Skeletal muscle satellite cell (primary cell): ENCODE measurements at regions not wholly inside any gene's neighbourhood (a gene's known extent, or its start where the extent isn't known, plus 50 kb on each side); places are given as distances from the start of the nearest gene placed in this dataset.

Experiments used
- H3K27me3 ChIP-seq: 2 replicates; pipeline ENCODE4 v1.7.0; 2013; ENCODE audit warnings: low read length; ENCODE audit not compliant: control insufficient read depth, insufficient read depth
- H3K36me3 ChIP-seq: 2 replicates; pipeline ENCODE4 v1.7.0; 2013; ENCODE audit warnings: mild to moderate bottlenecking, control low read depth, low read length; ENCODE audit not compliant: insufficient read depth
- H3K4me1 ChIP-seq: 2 replicates; pipeline ENCODE4 v1.7.0; 2013; ENCODE audit warnings: low read length; ENCODE audit not compliant: control insufficient read depth, insufficient read depth
- H3K4me2 ChIP-seq: 2 replicates; pipeline ENCODE4 v1.7.0; 2013; ENCODE audit warnings: mild to moderate bottlenecking, low read length
- H3K4me3 ChIP-seq: 2 replicates; pipeline ENCODE4 v1.7.0; 2013; ENCODE audit warnings: low read length
- H3K9ac ChIP-seq: 2 replicates; pipeline ENCODE4 v1.7.0; 2013; ENCODE audit warnings: mild to moderate bottlenecking, low read depth, low read length, moderate library complexity
- H3K9me3 ChIP-seq: replicated peaks from 2 replicates; pipeline ENCODE4 v1.7.0; 2013; ENCODE audit warnings: mild to moderate bottlenecking, control low read depth, low read length

GRCh38 chr18:39692367-39693015 lies 2126.9 kb upstream of the CELF4 start:
- no peaks in the 10 kb centered on the region for H3K36me3 ChIP-seq
- no peaks in the 10 kb centered on the region for H3K27me3 ChIP-seq
- H3K9ac ChIP-seq, result no peak overlapping the region
- no peak overlapping the region for H3K4me2 ChIP-seq
- H3K4me1 ChIP-seq, result no peaks in the 10 kb centered on the region
- H3K4me3 ChIP-seq, result no peak overlapping the region
- no peaks in the 10 kb centered on the region for H3K9me3 ChIP-seq

GRCh38 chr18:39685303-39685902 lies 2119.8 kb upstream of the CELF4 start:
- H3K4me2 ChIP-seq, result no peak overlapping the region
- H3K36me3 ChIP-seq, result no peaks in the 10 kb centered on the region
- no peak overlapping the region for H3K9ac ChIP-seq
- no peaks in the 10 kb centered on the region for H3K4me1 ChIP-seq
- H3K9me3 ChIP-seq, result no peaks in the 10 kb centered on the region
- H3K4me3 ChIP-seq, result no peak overlapping the region
- H3K27me3 ChIP-seq, result no peaks in the 10 kb centered on the region

GRCh38 chr18:39681061-39681460 lies 2115.5 kb upstream of the CELF4 start:
- Histone ChIP-seq H3K36me3 (no peaks in the 10 kb centered on the region), H3K4me1 (no peaks in the 10 kb centered on the region), H3K4me2 (no peak overlapping the region), H3K9me3 (no peaks in the 10 kb centered on the region), H3K9ac (no peak overlapping the region), H3K27me3 (no peaks in the 10 kb centered on the region), H3K4me3 (no peak overlapping the region)

GRCh38 chr18:39675906-39676305 lies 2110.3 kb upstream of the CELF4 start:
- H3K4me3 ChIP-seq, result no peak overlapping the region
- no peak overlapping the region for H3K4me2 ChIP-seq
- H3K36me3 ChIP-seq, result no peaks in the 10 kb centered on the region
- peaks cover 7% of the 10 kb centered on the region for H3K4me1 ChIP-seq
- H3K27me3 ChIP-seq, result no peaks in the 10 kb centered on the region
- no peak overlapping the region for H3K9ac ChIP-seq
- H3K9me3 ChIP-seq, result no peaks in the 10 kb centered on the region

- Histone ChIP-seq H3K27me3 (no peaks in the 10 kb centered on the region), H3K4me3 (no peak overlapping the region), H3K4me1 (peaks cover 7% of the 10 kb centered on the region), H3K9ac (no peak overlapping the region), H3K36me3 (no peaks in the 10 kb centered on the region), H3K4me2 (no peak overlapping the region), H3K9me3 (no peaks in the 10 kb centered on the region)
Measured at GRCh38 chr18:39675368-39675767, 2109.8 kb upstream of the CELF4 start.

GRCh38 chr18:39672171-39672570 lies 2106.6 kb upstream of the CELF4 start:
- peaks cover 14% of the 10 kb centered on the region for H3K4me1 ChIP-seq
- H3K4me2 ChIP-seq, result no peak overlapping the region
- no peaks in the 10 kb centered on the region for H3K36me3 ChIP-seq
- H3K9me3 ChIP-seq, result no peaks in the 10 kb centered on the region
- no peak overlapping the region for H3K9ac ChIP-seq
- H3K27me3 ChIP-seq, result no peaks in the 10 kb centered on the region
- H3K4me3 ChIP-seq, result no peak overlapping the region

GRCh38 chr18:39667905-39668304 lies 2102.3 kb upstream of the CELF4 start:
- no peaks in the 10 kb centered on the region for H3K27me3 ChIP-seq
- no peak overlapping the region for H3K4me2 ChIP-seq
- H3K36me3 ChIP-seq, result no peaks in the 10 kb centered on the region
- H3K9me3 ChIP-seq, result no peaks in the 10 kb centered on the region
- H3K4me1 ChIP-seq, result peaks cover 7% of the 10 kb centered on the region
- H3K9ac ChIP-seq, result no peak overlapping the region
- no peak overlapping the region for H3K4me3 ChIP-seq

- Histone ChIP-seq H3K4me2 (no peak overlapping the region), H3K9me3 (no peaks in the 10 kb centered on the region), H3K4me1 (peaks cover 7% of the 10 kb centered on the region)
Measured at GRCh38 chr18:39666541-39666940, 2100.9 kb upstream of the CELF4 start.

GRCh38 chr18:39661856-39662366 lies 2096.3 kb upstream of the CELF4 start:
- Histone ChIP-seq H3K9me3 (no peaks in the 10 kb centered on the region), H3K4me1 (peaks cover 6% of the 10 kb centered on the region), H3K4me2 (no peak overlapping the region), H3K9ac (no peak overlapping the region), H3K27me3 (no peaks in the 10 kb centered on the region), H3K4me3 (no peak overlapping the region), H3K36me3 (no peaks in the 10 kb centered on the region)

More at GRCh38 chr18:39666541-39666940, 2100.9 kb upstream of the CELF4 start:
- Histone ChIP-seq H3K4me3 (no peak overlapping the region), H3K9ac (no peak overlapping the region), H3K27me3 (no peaks in the 10 kb centered on the region), H3K36me3 (no peaks in the 10 kb centered on the region)

- no peaks in the 10 kb centered on the region for H3K9me3 ChIP-seq
- no peak overlapping the region for H3K4me2 ChIP-seq
- no peak overlapping the region for H3K9ac ChIP-seq
- H3K4me1 ChIP-seq, result peaks cover 6% of the 10 kb centered on the region
- H3K36me3 ChIP-seq, result no peaks in the 10 kb centered on the region
- no peak overlapping the region for H3K4me3 ChIP-seq
- H3K27me3 ChIP-seq, result no peaks in the 10 kb centered on the region
Measured at GRCh38 chr18:39660141-39660540, 2094.5 kb upstream of the CELF4 start.

GRCh38 chr18:39655341-39655740 lies 2089.7 kb upstream of the CELF4 start:
- H3K9ac ChIP-seq, result no peak overlapping the region

GRCh38 chr18:39653221-39653620 lies 2087.6 kb upstream of the CELF4 start:
- Histone ChIP-seq H3K4me1 (peaks cover 6% of the 10 kb centered on the region), H3K4me2 (no peak overlapping the region), H3K9me3 (no peaks in the 10 kb centered on the region), H3K4me3 (no peak overlapping the region), H3K9ac (no peak overlapping the region), H3K27me3 (no peaks in the 10 kb centered on the region), H3K36me3 (no peaks in the 10 kb centered on the region)

More at GRCh38 chr18:39655341-39655740, 2089.7 kb upstream of the CELF4 start:
- peaks cover 6% of the 10 kb centered on the region for H3K4me1 ChIP-seq
- H3K27me3 ChIP-seq, result no peaks in the 10 kb centered on the region
- H3K4me2 ChIP-seq, result no peak overlapping the region
- H3K36me3 ChIP-seq, result no peaks in the 10 kb centered on the region
- no peaks in the 10 kb centered on the region for H3K9me3 ChIP-seq
- no peak overlapping the region for H3K4me3 ChIP-seq
